DOHH2 (cell line): ENCODE measurements at regions not wholly inside any gene's neighbourhood (a gene's known extent, or its start where the extent isn't known, plus 50 kb on each side); places are given as distances from the start of the nearest gene placed in this dataset.

Experiments
- CTCF ChIP-seq: fragments of 200-600 bp; sonication (generic); IDR thresholded peaks from one replicate; pipeline ENCODE4 v1.5.1; 2014; ENCODE audit warnings: antibody characterized with exemption, mild to moderate bottlenecking, low read depth, low read length; ENCODE audit not compliant: poor library complexity, severe bottlenecking
- EZH2phosphoT487 ChIP-seq: fragments of 200-600 bp; sonication (generic); IDR thresholded peaks from 2 replicates; pipeline ENCODE4 v1.6.1; 2017; ENCODE audit warnings: borderline replicate concordance, mild to moderate bottlenecking, antibody characterized with exemption, low read length, moderate library complexity, mixed read lengths

DNA sequence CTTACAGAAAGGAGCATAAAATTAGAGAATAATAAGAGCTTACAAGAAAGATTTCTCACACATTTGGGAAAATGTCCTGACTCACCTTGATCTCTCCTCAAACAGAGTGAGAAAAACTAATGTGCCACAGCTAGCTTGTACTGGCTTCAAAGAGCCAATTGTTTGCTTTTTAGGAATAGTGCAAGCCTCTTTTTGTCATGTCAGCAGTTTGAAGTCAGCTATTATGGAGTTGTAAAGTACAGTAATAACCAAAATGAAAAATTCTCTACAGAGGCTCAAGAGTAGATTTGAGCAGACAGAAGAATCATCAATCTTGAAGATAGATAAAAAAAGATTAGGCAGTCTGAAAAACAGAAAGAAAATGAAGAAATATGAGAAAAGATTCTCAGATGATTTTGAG, 313.4 kb upstream of the GPR149 start:
- TF ChIP-seq CTCF (no peak), EZH2phosphoT487 (no peak)
